Adrenal gland (tissue), 9 donors: ENCODE measurements at regions not wholly inside any gene's neighbourhood (a gene's known extent, or its start where the extent isn't known, plus 50 kb on each side); places are given as distances from the start of the nearest gene placed in this dataset.
A peak's percentile ranks its signal among the peaks of the same experiment; 100 is the strongest.
"Not testable (repeated sequence)": the region's sequence is repeated elsewhere in the genome, so short reads cannot be mapped to it uniquely, and the experiment has no call there.

Experiments
- DNase-seq, 7 donors: peaks; one replicate each; pipeline ENCODE4 v3.0.0-alpha.2; 2019 to 2020
- H3K27ac ChIP-seq, 5 donors: fragments of 200-600 bp; sonication (generic) in 4 of 5; 1 replicate in 3 of 5; 2 replicates in 2 of 5; pipeline versions ENCODE4 v1.5.1 to v1.8.0; 2016 to 2020; ENCODE audit warnings: mild to moderate bottlenecking in 1 of 5
- H3K27me3 ChIP-seq: fragments of 200-600 bp; 2 replicates; pipeline ENCODE4 v1.8.0; 2021
- H3K36me3 ChIP-seq, 2 donors: fragments of 200-600 bp; replicated peaks in 1 of 2; 1 replicate in 1 of 2; 2 replicates in 1 of 2; pipeline versions ENCODE4 v1.5.1 to v1.8.0; 2018 to 2022
- H3K4me1 ChIP-seq, 2 donors: fragments of 200-600 bp; replicated peaks in 1 of 2; 1 replicate in 1 of 2; 2 replicates in 1 of 2; pipeline versions ENCODE4 v1.5.1 to v1.8.0; 2018 to 2021
- H3K4me3 ChIP-seq, 4 donors: fragments of 200-600 bp; sonication (generic) in 3 of 4; one replicate each; pipeline ENCODE4 v1.5.1; 2016 to 2018
- H3K9me3 ChIP-seq, 3 donors: fragments of 200-600 bp; sonication (generic) in 1 of 3; replicated peaks in 1 of 3; 1 replicate in 2 of 3; 2 replicates in 1 of 3; pipeline versions ENCODE4 v1.5.1 to v1.8.0; 2016 to 2021
- POLR2A ChIP-seq, 2 donors: fragments of 450-650 bp; IDR thresholded peaks; one replicate each; pipeline ENCODE4 v1.6.1; 2017; ENCODE audit warnings: antibody characterized with exemption in 2 of 2, mild to moderate bottlenecking in 2 of 2, moderate library complexity in 1 of 2
- WGBS, 4 donors: extraction: QIAGEN DNeasy Blood & Tissue Kit in 2 of 4; methylation state at CpG; one replicate each; pipeline versions ENCODE4 v1.1.5 to v1.1.7; 2013 to 2017; 5-methylcytosine and 5-hydroxymethylcytosine counted together
- intact Hi-C, 2 donors: fragments of 100-400 bp; cut with DNase I; formaldehyde crosslinking; loops; one replicate each; pipeline versions ENCODE4 v1.14.1 to v1.15.0; 2022 to 2023
- TF ChIP-seq, protein P1 (sequence below), 6 experiments: fragments of 450-650 bp in 4 of 6; fragments of 200-600 bp in 2 of 6; sonication (generic) in 1 of 6; IDR thresholded peaks; 1 replicate in 5 of 6; 2 replicates in 1 of 6; pipeline versions ENCODE4 v1.5.1 to v1.8.0; 2016 to 2021; ENCODE audit warnings: antibody characterized with exemption in 6 of 6, mild to moderate bottlenecking in 2 of 6, moderate library complexity in 1 of 6
- donor health status: healthy with polysubstance abuse.
- donor health status: Bipolar disorder and iron deficiency.
- donor health status: DM: yes; HTN: yes; CAD: no.
- donor health status: DM: no; HTN: no; CAD: no.
- donor health status: DM: no; HTN: no; CAD: no.

DNA sequence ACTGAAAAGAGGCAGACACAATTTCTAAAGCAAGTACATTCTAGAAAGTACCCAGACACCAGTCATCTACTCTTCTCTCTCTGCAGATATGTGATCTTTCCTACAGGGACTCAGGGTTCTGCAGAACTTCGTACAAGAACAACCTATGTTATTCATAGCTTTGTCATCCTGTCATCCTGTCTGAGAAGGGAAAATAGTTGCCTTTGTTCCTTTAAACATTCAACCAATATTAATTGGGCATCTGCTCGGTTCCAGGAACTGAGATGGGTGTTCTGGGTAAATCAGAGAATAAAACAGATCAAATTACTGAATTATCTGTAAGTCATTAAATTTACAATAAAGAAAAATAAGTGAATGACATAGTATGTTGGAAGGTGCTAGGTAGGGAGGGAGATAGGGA is 504.9 kb downstream of the MATN1 start:
- no peak for DNase-seq
- WGBS, 4 donors: 30 to 50% (median 48%) methylated on average over 2 of the region's 2 CpGs
- intact Hi-C loops: no loop called here
- Histone ChIP-seq H3K27me3 (no peaks in the 10 kb centered on the region), H3K27ac (peak overlapping the region in 1 of 5 donors; percentile 11), H3K9me3 (no peaks in the 10 kb centered on the region), H3K4me3 (no peak overlapping the region), H3K4me1 (no peaks in the 10 kb centered on the region), H3K36me3 (no peaks in the 10 kb centered on the region)
- TF ChIP-seq, protein P1, sequence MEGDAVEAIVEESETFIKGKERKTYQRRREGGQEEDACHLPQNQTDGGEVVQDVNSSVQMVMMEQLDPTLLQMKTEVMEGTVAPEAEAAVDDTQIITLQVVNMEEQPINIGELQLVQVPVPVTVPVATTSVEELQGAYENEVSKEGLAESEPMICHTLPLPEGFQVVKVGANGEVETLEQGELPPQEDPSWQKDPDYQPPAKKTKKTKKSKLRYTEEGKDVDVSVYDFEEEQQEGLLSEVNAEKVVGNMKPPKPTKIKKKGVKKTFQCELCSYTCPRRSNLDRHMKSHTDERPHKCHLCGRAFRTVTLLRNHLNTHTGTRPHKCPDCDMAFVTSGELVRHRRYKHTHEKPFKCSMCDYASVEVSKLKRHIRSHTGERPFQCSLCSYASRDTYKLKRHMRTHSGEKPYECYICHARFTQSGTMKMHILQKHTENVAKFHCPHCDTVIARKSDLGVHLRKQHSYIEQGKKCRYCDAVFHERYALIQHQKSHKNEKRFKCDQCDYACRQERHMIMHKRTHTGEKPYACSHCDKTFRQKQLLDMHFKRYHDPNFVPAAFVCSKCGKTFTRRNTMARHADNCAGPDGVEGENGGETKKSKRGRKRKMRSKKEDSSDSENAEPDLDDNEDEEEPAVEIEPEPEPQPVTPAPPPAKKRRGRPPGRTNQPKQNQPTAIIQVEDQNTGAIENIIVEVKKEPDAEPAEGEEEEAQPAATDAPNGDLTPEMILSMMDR (IDR thresholded peaks at IDR 0.05): no peak
- no peak for TF ChIP-seq POLR2A (IDR thresholded peaks at IDR 0.05)

DNA sequence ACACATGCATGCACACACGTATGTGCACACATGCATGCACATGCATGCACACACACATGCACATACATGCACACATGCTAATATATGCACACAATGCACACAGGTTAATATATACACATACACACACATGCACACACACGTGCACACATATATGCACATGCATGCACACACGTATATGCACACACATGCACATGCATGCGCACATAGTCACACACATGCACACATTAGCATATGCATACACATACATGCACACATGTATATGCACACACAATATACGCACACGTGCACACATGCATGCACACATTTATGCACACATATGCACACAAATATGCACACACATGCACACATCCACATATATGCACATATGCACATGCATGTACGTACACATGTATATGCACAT is 506.8 kb downstream of the MATN1 start:
- 85 to 89% (median 86%) methylated on average over 7 of the region's 7 CpGs for WGBS, 4 donors
- Histone ChIP-seq H3K36me3 (no peaks in the 10 kb centered on the region), H3K4me3 (no peak overlapping the region), H3K27me3 (no peaks in the 10 kb centered on the region), H3K4me1 (no peaks in the 10 kb centered on the region), H3K9me3 (no peaks in the 10 kb centered on the region), H3K27ac (no peak overlapping the region)
- intact Hi-C loops: no loop called here
- DNase-seq: peak in 1 of 7 donors; percentile 25
- no peak for TF ChIP-seq POLR2A (IDR thresholded peaks at IDR 0.05)
- TF ChIP-seq, protein P1 (IDR thresholded peaks at IDR 0.05): no peak

DNA sequence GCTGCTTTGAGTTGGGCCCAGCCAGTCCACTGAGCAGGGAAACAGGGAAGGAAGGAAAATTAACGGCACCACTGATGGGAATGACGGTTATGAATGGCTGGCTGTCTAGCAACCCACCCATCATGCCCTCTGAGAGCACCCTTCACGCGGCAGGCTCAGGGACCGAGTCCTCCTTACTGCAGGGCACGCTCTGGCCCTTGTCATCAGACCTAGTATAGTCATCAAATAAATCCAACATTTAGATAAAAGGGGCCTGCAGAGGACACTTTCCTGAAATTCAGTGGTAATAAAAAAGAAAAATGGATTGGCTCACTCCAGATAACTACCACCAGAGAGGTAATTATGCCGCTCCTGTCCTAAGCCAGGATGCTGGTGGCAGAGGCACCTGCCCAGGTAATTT is 509.4 kb downstream of the MATN1 start:
- Histone ChIP-seq H3K4me3 (no peak overlapping the region), H3K36me3 (no peaks in the 10 kb centered on the region), H3K9me3 (no peaks in the 10 kb centered on the region), H3K4me1 (no peaks in the 10 kb centered on the region), H3K27ac (no peak overlapping the region), H3K27me3 (no peaks in the 10 kb centered on the region)
- intact Hi-C loops: no loop called here
- TF ChIP-seq, protein P1 (IDR thresholded peaks at IDR 0.05): no peak
- no peak for TF ChIP-seq POLR2A (IDR thresholded peaks at IDR 0.05)
- WGBS, 4 donors: 55 to 78% (median 69%) methylated on average over 7 of the region's 7 CpGs
- DNase-seq: peak in 1 of 7 donors; percentile 33

DNA sequence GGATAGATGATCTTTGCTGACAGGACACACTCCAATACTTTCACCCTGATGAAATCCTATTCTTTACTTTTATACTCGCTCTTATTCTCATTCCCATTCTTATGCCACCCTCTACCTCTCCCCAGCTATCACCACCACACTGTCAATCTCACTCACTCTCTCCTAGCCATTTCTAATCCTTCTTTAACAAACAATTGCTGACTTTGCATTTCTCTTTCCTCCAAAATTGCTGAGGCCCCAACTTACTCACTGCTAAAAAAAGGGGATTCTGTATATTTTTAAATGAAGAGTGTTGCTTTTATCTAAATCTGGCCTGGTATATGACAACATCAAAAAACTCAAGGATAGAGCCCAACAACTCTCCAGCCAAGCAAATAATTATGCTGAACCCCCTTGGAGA is 515.4 kb downstream of the MATN1 start:
- DNase-seq, H3K36me3 ChIP-seq, H3K27ac ChIP-seq, H3K4me3 ChIP-seq, H3K9me3 ChIP-seq, H3K27me3 ChIP-seq, intact Hi-C loops, H3K4me1 ChIP-seq: not testable (repeated sequence)
- 51 to 82% (median 64%) methylated on average over 1 of the region's 1 CpG for WGBS, 4 donors

DNA sequence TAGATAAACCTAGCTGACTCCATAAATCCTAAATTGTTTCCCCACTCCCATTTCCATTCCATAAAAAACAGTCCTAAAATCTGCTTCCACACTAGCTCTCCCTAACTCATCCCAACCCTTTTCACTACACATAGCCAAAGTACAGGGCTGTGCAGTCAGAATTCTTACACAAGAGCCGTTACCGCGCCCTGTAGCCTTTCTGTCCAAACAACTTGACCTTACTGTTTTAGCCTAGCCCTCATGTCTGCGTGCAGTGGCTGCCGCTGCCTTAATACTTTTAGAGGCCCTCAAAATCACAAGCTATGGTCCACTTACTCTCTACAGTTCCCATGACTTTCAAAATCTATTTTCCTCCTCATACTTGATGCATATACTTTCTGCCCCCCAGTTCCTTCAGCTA is 516.8 kb downstream of the MATN1 start:
- H3K36me3 ChIP-seq, H3K9me3 ChIP-seq, H3K27me3 ChIP-seq, H3K4me3 ChIP-seq, intact Hi-C loops, H3K4me1 ChIP-seq, DNase-seq, H3K27ac ChIP-seq: not testable (repeated sequence)
- WGBS, 4 donors: 83 to 95% (median 91%) methylated on average over 5 of the region's 5 CpGs

DNA sequence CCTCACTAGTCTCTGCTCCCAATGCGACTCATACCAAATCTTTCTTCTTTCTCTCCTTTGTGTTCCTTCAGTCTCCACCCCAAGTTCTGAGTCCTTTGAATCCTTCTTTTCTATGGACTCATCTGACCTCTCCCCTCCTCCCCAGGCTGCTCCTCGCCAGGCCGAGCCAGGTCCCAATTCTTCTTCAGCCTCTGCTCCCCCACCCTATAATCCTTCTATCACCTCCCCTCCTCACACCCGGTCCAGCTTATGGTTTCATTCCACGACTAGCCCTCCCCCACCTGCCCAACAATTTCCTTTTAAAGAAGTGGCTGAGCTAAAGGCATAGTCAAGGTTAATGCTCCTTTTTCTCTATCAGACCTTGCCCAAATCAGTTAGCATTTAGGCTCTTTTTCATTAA is 518.5 kb downstream of the MATN1 start:
- H3K27me3 ChIP-seq, H3K36me3 ChIP-seq, H3K4me3 ChIP-seq, H3K9me3 ChIP-seq, intact Hi-C loops, H3K4me1 ChIP-seq, DNase-seq, H3K27ac ChIP-seq: not testable (repeated sequence)
- whole genome bisulfite sequencing, 4 donors: 64 to 77% (median 71%) methylated on average over 5 of the region's 5 CpGs
